ENCODE measurements at regions not wholly inside any gene's neighbourhood (a gene's known extent, or its start where the extent isn't known, plus 50 kb on each side); places are given as distances from the start of the nearest gene placed in this dataset.

DNA sequence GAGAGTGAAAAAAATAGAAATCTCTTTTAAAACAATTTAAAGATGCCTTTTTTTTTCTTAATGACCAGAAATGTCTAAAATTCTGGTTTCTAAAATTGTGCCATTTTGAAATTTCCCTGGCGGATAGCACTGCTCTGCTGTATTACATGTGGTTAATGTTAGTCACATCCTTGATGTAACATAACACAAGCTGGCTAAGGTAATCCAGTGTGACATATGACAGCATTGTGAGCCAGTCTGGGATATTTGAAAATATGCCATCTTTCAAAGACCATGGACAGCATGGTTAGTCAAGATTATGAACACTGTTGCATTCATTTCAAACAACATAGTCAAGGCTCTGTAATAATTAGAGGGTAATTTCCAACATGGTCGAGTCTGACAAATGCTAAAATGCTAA, 133.2 kb downstream of the ALX1 start:
- POLR2A ChIA-PET (ENCODE audit: partially characterized antibody): no interaction called here
- TF ChIP-seq POLR2AphosphoS5 (IDR thresholded peaks at IDR 0.05; ENCODE audit: low read depth, low read length): no peak
- no peak for TF ChIP-seq HDAC6 (IDR thresholded peaks at IDR 0.05; ENCODE audit: low read depth, low read length)
- TF ChIP-seq CBX5 (IDR thresholded peaks at IDR 0.05; ENCODE audit: low read depth, low read length): no peak

More for the DNA sequence above, 133.2 kb downstream of the ALX1 start:
- Histone ChIP-seq H2BK20ac (ENCODE audit: low read length) (no peak overlapping the region), H2BK120ac (replicated peaks; ENCODE audit: low read depth, low read length) (no peak overlapping the region), H3K23me2 (ENCODE audit: low read depth, low read length) (no peaks in the 10 kb centered on the region; the same call in 1 of the 2 replicates), H2BK12ac (ENCODE audit: low read depth, low read length) (no peak overlapping the region), H3K27ac (ENCODE audit: low read depth, low read length) (no peak overlapping the region), H3K9me3 (ENCODE audit: insufficient read depth in 2 of 2, low read depth in 1 of 2, low read length in 1 of 2) (no peaks in the 10 kb centered on the region), H3K14ac (ENCODE audit: insufficient read length) (no peak overlapping the region), H3K56ac (replicated peaks; ENCODE audit: insufficient read length, low read depth, low read length) (no peak overlapping the region), H3K23ac (ENCODE audit: insufficient read length) (no peak overlapping the region), H4K5ac (ENCODE audit: insufficient read length, low read depth, low read length) (no peak overlapping the region), H3K27me3 (replicated peaks in 1 of 4; ENCODE audit: control insufficient read depth in 3 of 4, extremely low read depth in 1 of 4, insufficient read depth in 3 of 4, low read length in 3 of 4) (no peaks in the 10 kb centered on the region), H2BK5ac (ENCODE audit: low read depth, low read length) (no peak overlapping the region), H3K4me1 (replicated peaks in 1 of 4; ENCODE audit: control insufficient read depth in 3 of 4, insufficient read depth in 4 of 4, low read length in 3 of 4) (no peaks in the 10 kb centered on the region), H3K79me2 (ENCODE audit: control insufficient read depth in 1 of 2, insufficient read depth in 2 of 2, low read length in 2 of 2) (no peaks in the 10 kb centered on the region), H3K36me3 (ENCODE audit: control insufficient read depth in 2 of 4, insufficient read depth in 4 of 4, low read length in 3 of 4) (no peaks in the 10 kb centered on the region), H3K9ac (replicated peaks in 1 of 4; ENCODE audit: extremely low read depth in 1 of 4, low read depth in 3 of 4, low read length in 3 of 4) (no peak overlapping the region), H4K8ac (ENCODE audit: extremely low read depth, insufficient read depth, low read length) (no peak overlapping the region), H3K4me3 (ENCODE audit: extremely low read depth in 1 of 4, insufficient read depth in 2 of 4, low read depth in 3 of 4, low read length in 4 of 4) (no peak overlapping the region), H3K4ac (replicated peaks; ENCODE audit: insufficient read length, low read depth, low read length) (no peak overlapping the region), H3K79me1 (ENCODE audit: low read depth, low read length) (no peaks in the 10 kb centered on the region), H2BK15ac (ENCODE audit: low read length) (no peak overlapping the region), H4K91ac (replicated peaks; ENCODE audit: insufficient read length, low read length) (no peak overlapping the region), H2AFZ (ENCODE audit: low read length) (no peak overlapping the region), H4K20me1 (replicated peaks in 1 of 2; ENCODE audit: control insufficient read depth in 1 of 2, insufficient read depth in 2 of 2, low read length in 2 of 2) (no peaks in the 10 kb centered on the region), H3K18ac (ENCODE audit: extremely low read depth, low read length) (no peak overlapping the region), H3K4me2 (ENCODE audit: insufficient read depth in 1 of 2, low read depth in 2 of 2, low read length in 2 of 2) (no peak overlapping the region), H2AK5ac (ENCODE audit: low read depth, low read length) (no peak overlapping the region)
- FAIRE-seq (no peak), DNase-seq (ENCODE audit: low read depth in 1 of 2, low spot score in 2 of 2) (no peak)
- WGBS, 2 experiments (ENCODE audit: extremely low coverage in 1 of 2, insufficient coverage in 1 of 2, insufficient read length in 1 of 2, insufficient replicate concordance in 2 of 2, low coverage in 1 of 2, low lambda C conversion rate in 2 of 2, missing lambda C conversion rate in 1 of 2): 89% methylated on average over 2 of the region's 2 CpGs; no CpG with 5 or more reads in 1 of the 2 experiments
- CTCF ChIA-PET (ENCODE audit: partially characterized antibody): interaction anchor here (1.0 kb wide), 1 partner anchor 162 kb away, joined by 3 read pairs; no protein-coding TSS in a partner anchor
